A549 (cell line): ENCODE measurements at regions not wholly inside any gene's neighbourhood (a gene's known extent, or its start where the extent isn't known, plus 50 kb on each side); places are given as distances from the start of the nearest gene placed in this dataset.
"Not testable (repeated sequence)": the region's sequence is repeated elsewhere in the genome, so short reads cannot be mapped to it uniquely, and the experiment has no call there.

Source experiments
- ATAC-seq, 2 experiments: fragments of 200-7000 bp in 1 of 2; fragments of >200 bp in 1 of 2; cut with Nextera tagmentation in 1 of 2; cut with Tn5 transposase in 1 of 2; 3 replicates each; pipeline versions ENCODE4 v1.8.0 to v1.9.1; 2018 to 2020; ENCODE audit warnings: mild to moderate bottlenecking in 1 of 2, moderate library complexity in 1 of 2
- CTCF ChIA-PET: fragments of 300-600 bp; sonication (Branson Sonifier 250); formaldehyde crosslinking; extraction: SDS; loops from one replicate; lab custom pipeline; 2021; ENCODE audit warnings: antibody characterized with exemption, inconsistent platforms; lab: Yijun Ruan, JAX
- POLR2A ChIA-PET: fragments of 350-600 bp; formaldehyde crosslinking; extraction: SDS; loops from one replicate; lab custom pipeline; 2021; ENCODE audit warnings: antibody characterized with exemption, inconsistent platforms; lab: Yijun Ruan, JAX
- DNase-seq, 2 experiments: peaks; one replicate each; pipeline versions ENCODE4 v3.0.0 to v3.0.0-alpha.2; 2011 to 2016; ENCODE audit warnings: low read depth in 1 of 2, low spot score in 1 of 2
- FAIRE-seq: peaks from 2 replicates; lab custom pipeline; 2011; peaks lifted over from hg19 to GRCh38; lab: Jason Lieb, UNC
- H3K27ac ChIP-seq, 2 experiments: fragments of >200 bp; sonication (Bioruptor Twin); formaldehyde crosslinking; 3 replicates each; pipeline ENCODE4 v1.5.1; 2016 to 2017
- H3K4me1 ChIP-seq: fragments of >200 bp; sonication (Bioruptor Twin); formaldehyde crosslinking; 3 replicates; pipeline ENCODE4 v1.6.1; 2016
- H3K4me2 ChIP-seq: fragments of >200 bp; sonication (Bioruptor Twin); formaldehyde crosslinking; 3 replicates; pipeline ENCODE4 v1.6.1; 2016
- H3K4me3 ChIP-seq: fragments of >200 bp; sonication (Bioruptor Twin); formaldehyde crosslinking; 3 replicates; pipeline ENCODE4 v1.5.1; 2016
- H3K9me3 ChIP-seq: fragments of >200 bp; sonication (Bioruptor Twin); formaldehyde crosslinking; 3 replicates; pipeline ENCODE4 v1.6.1; 2016
- ESRRA ChIP-seq: fragments of 150-350 bp; IDR thresholded peaks from 2 replicates; pipeline ENCODE4 v1.6.1; 2014; ENCODE audit warnings: mild to moderate bottlenecking, low read length, borderline replicate concordance
- FOSB ChIP-seq: fragments of 250-450 bp; sonication (Bioruptor Pico); IDR thresholded peaks from 2 replicates; pipeline ENCODE4 v1.5.0; 2020; ENCODE audit warnings: mild to moderate bottlenecking, moderate library complexity
- FOXS1 ChIP-seq: fragments of 250-450 bp; sonication (Bioruptor Pico); IDR thresholded peaks from 2 replicates; pipeline ENCODE4 v1.5.0; 2020; ENCODE audit warnings: mild to moderate bottlenecking, moderate library complexity
- HDAC2 ChIP-seq: fragments of 200-600 bp; sonication (generic); IDR thresholded peaks from 2 replicates; pipeline ENCODE4 v1.6.1; 2016
- HEYL ChIP-seq: fragments of 250-450 bp; sonication (Bioruptor Pico); IDR thresholded peaks from 2 replicates; pipeline ENCODE4 v1.8.0; 2021; ENCODE audit warnings: mild to moderate bottlenecking, moderate library complexity
- HOXB13 ChIP-seq: fragments of 250-450 bp; sonication (Bioruptor Pico); IDR thresholded peaks from 2 replicates; pipeline ENCODE4 v1.5.0; 2020; ENCODE audit warnings: low read depth, mild to moderate bottlenecking, moderate library complexity
- KDM5A ChIP-seq: fragments of 200-600 bp; sonication (generic); IDR thresholded peaks from 2 replicates; pipeline ENCODE4 v1.6.1; 2016; ENCODE audit warnings: antibody characterized with exemption, mild to moderate bottlenecking
- MYC ChIP-seq: IDR thresholded peaks from 2 replicates; pipeline ENCODE4 v1.6.1; 2012; ENCODE audit warnings: mild to moderate bottlenecking, inconsistent platforms, low read length, improper control_type of control experiment, borderline replicate concordance
- NR3C1 ChIP-seq: fragments of >200 bp; sonication (Bioruptor Twin); formaldehyde crosslinking; IDR thresholded peaks from 3 replicates; pipeline ENCODE4 v1.6.1; 2017
- PHF8 ChIP-seq: fragments of 200-600 bp; sonication (generic); IDR thresholded peaks from 2 replicates; pipeline ENCODE4 v1.6.1; 2016; ENCODE audit warnings: low read depth, mild to moderate bottlenecking, antibody characterized with exemption, moderate library complexity, borderline replicate concordance
- RCOR1 ChIP-seq: fragments of 150-350 bp; IDR thresholded peaks from 2 replicates; pipeline ENCODE4 v1.6.1; 2014; ENCODE audit warnings: antibody characterized with exemption, low read length, low read depth
- ZC3H11A ChIP-seq: fragments of 450-650 bp; IDR thresholded peaks from 2 replicates; pipeline ENCODE4 v1.6.1; 2014; ENCODE audit warnings: antibody characterized with exemption, mild to moderate bottlenecking
- ZFP36 ChIP-seq: fragments of 450-650 bp; IDR thresholded peaks from 2 replicates; pipeline ENCODE4 v1.6.1; 2014; ENCODE audit warnings: borderline replicate concordance; ENCODE audit not compliant: partially characterized antibody
- ZSCAN20 ChIP-seq: fragments of 250-450 bp; sonication (Bioruptor Pico); IDR thresholded peaks from 2 replicates; pipeline ENCODE4 v1.8.0; 2022; ENCODE audit warnings: mild to moderate bottlenecking, moderate library complexity
- WGBS: methylation state at CpG from one replicate; pipeline ENCODE4 v1.1.6; 2017; ENCODE audit errors: missing lambda C conversion rate; 5-methylcytosine and 5-hydroxymethylcytosine counted together
- TF ChIP-seq, protein P1 (sequence below): fragments of 250-450 bp; sonication (Bioruptor Pico); IDR thresholded peaks from 2 replicates; pipeline ENCODE4 v1.5.0; 2021; ENCODE audit warnings: mild to moderate bottlenecking, moderate library complexity, borderline replicate concordance
- TF ChIP-seq, protein P2 (sequence below): fragments of 250-450 bp; sonication (Bioruptor Pico); IDR thresholded peaks from 2 replicates; pipeline ENCODE4 v1.5.0; 2020; ENCODE audit warnings: low read depth, mild to moderate bottlenecking, moderate library complexity

DNA sequence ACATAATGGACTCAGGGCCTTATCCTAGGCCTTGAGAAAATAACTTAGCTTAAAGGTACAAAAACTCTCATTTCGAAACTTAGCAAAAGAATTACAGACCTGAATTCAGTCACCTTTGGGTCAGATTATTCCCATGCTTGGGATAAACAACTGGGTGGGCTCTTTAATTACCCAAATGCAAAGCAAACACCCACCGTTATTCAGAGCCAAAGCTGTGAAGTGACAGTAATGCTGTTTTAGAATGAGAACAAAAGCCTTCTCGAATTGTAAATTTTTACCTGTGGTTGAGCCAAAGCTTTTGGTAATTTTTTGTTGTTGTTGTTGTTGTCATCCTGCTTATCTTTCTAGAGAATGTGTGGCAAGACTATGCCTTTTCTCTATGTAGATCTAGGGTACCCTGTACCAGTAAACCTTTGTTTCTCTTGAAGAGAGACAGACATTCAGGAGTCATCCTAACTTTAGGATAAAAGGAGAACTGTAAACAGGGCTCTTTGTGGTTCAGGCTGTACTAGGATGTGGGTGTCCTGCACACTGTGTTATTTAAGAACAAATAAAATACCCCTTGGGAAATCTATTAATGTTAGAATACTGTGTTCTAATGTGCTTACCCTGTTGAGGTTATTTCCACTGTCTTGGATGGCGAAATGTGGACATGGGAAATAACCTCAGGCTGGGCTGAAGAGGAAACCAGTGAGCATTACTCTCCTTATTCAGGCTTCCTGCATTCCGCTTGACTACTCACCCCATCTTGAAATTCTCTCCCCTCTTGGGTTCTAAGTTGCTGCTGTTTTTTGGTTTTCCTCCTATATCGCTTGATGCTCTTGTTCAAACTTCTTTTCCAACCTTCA is 480.7 kb downstream of the CD83 start:
- no peak overlapping the region for H3K27ac ChIP-seq
- DNase-seq (no peak), FAIRE-seq (no peak), ATAC-seq (no peak)
- 0 out of 3 replicates have a peak, but pooled peaks cover 6% of the 10 kb centered on the region for H3K4me1 ChIP-seq
- TF ChIP-seq ZC3H11A (no peak), ZSCAN20 (CRISPR knock-in tag) (no peak), FOXS1 (CRISPR knock-in tag) (no peak), HOXB13 (CRISPR knock-in tag) (no peak), ESRRA (no peak), KDM5A (no peak), HEYL (CRISPR knock-in tag) (no peak), NR3C1 (no peak), MYC (no peak), HDAC2 (no peak), ZFP36 (no peak), RCOR1 (no peak)
- TF ChIP-seq, protein P1, sequence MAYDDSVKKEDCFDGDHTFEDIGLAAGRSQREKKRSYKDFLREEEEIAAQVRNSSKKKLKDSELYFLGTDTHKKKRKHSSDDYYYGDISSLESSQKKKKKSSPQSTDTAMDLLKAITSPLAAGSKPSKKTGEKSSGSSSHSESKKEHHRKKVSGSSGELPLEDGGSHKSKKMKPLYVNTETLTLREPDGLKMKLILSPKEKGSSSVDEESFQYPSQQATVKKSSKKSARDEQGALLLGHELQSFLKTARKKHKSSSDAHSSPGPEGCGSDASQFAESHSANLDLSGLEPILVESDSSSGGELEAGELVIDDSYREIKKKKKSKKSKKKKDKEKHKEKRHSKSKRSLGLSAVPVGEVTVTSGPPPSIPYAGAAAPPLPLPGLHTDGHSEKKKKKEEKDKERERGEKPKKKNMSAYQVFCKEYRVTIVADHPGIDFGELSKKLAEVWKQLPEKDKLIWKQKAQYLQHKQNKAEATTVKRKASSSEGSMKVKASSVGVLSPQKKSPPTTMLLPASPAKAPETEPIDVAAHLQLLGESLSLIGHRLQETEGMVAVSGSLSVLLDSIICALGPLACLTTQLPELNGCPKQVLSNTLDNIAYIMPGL (CRISPR knock-in tag): no peak
- TF ChIP-seq, protein P2, sequence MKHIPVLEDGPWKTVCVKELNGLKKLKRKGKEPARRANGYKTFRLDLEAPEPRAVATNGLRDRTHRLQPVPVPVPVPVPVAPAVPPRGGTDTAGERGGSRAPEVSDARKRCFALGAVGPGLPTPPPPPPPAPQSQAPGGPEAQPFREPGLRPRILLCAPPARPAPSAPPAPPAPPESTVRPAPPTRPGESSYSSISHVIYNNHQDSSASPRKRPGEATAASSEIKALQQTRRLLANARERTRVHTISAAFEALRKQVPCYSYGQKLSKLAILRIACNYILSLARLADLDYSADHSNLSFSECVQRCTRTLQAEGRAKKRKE (CRISPR knock-in tag): no peak
- ChIA-PET POLR2A (no interaction called here), CTCF (no interaction called here)
- 84% methylated on average over 6 of the region's 6 CpGs for WGBS
- H3K4me3 ChIP-seq: no peak overlapping the region
- H3K9me3 ChIP-seq: no peaks in the 10 kb centered on the region
- H3K4me2 ChIP-seq: no peak overlapping the region

DNA sequence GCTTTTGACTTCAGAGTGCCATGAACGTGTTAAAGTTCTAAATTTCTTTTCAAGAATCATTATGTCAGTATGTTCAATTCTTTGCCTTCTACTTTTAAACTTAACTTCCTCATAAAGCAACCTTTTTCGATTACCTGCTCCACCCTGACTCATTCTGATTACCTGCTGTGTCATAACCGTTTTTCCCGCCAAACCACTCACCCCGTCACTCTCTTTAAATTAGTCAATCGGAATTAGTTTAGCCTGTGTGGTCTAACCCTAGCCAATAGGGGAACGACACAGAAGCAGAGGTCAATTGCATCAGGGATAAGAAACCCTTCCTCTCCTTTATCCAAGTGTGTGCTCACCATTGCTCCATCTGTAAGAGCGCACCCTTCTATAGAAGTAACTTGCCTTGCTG is 482.7 kb downstream of the CD83 start:
- CTCF ChIA-PET, FAIRE-seq, DNase-seq, H3K4me1 ChIP-seq, H3K27ac ChIP-seq, H3K4me2 ChIP-seq, ATAC-seq, H3K9me3 ChIP-seq, H3K4me3 ChIP-seq, POLR2A ChIA-PET: not testable (repeated sequence)
- WGBS: 81% methylated on average over 8 of the region's 8 CpGs

DNA sequence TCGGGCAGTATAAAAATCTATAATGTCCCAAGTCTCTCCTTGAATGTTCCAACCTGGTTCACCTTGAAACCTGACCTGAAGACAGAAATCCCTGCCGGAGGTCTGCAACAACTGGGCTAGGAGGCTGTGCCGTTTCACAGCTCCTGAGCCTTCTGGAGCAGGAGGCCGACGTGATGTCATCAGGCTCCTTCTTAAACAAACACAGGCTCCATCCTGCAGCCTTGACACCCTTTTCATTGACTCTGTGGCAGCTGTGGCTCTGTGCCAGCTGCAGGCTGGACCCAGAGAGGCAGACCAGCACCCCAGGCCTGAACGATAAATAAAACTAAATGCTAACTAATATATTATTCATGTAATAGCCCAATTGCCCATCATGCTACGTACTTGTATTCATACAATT is 483.9 kb downstream of the CD83 start:
- H3K4me3 ChIP-seq: no peak overlapping the region
- 0 out of 3 replicates have a peak, but pooled peaks cover 2% of the 10 kb centered on the region for H3K4me1 ChIP-seq
- ChIA-PET POLR2A (no interaction called here), CTCF (no interaction called here)
- ATAC-seq (no peak), DNase-seq (no peak), FAIRE-seq (no peak)
- 63% methylated on average over 7 of the region's 7 CpGs for WGBS
- TF ChIP-seq RCOR1 (no peak), PHF8 (no peak)
- H3K4me2 ChIP-seq: no peak overlapping the region
- no peak overlapping the region for H3K27ac ChIP-seq
- H3K9me3 ChIP-seq: no peaks in the 10 kb centered on the region

DNA sequence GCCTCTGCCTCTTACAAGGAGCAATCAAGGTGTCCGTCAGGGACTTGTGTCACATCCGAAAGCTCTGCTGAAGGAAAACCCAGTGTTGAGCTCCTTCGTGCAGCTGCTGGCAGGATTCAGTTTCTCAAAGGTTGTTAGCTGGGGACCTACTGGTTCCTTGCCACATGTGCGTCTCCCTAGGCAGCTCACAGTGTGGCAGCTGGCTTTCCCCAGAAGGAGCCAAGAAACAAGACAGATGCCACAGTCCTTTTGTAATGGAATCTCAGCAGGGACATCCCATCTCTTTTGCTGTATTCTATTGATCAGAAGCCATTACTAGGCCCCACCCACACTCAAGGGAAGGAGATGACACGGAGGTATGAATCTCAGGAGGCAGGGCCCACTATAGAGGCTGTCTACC is 488.8 kb downstream of the CD83 start:
- 96% methylated on average over 5 of the region's 5 CpGs for WGBS
- FAIRE-seq: no peak
- no peaks in the 10 kb centered on the region for H3K4me1 ChIP-seq

More for the DNA sequence above, 488.8 kb downstream of the CD83 start:
- Histone ChIP-seq H3K9me3 (no peaks in the 10 kb centered on the region), H3K4me2 (no peak overlapping the region), H3K27ac (no peak overlapping the region)
- CTCF ChIA-PET: no interaction called here
- TF ChIP-seq FOSB (CRISPR knock-in tag): no peak
- TF ChIP-seq, all 56 proteins: peak for 0
- DNase-seq (no peak), ATAC-seq (no peak)
- POLR2A ChIA-PET: no interaction called here
- H3K4me3 ChIP-seq: no peak overlapping the region
